ENCODE measurements at regions not wholly inside any gene's neighbourhood (a gene's known extent, or its start where the extent isn't known, plus 50 kb on each side); places are given as distances from the start of the nearest gene placed in this dataset.

DNA sequence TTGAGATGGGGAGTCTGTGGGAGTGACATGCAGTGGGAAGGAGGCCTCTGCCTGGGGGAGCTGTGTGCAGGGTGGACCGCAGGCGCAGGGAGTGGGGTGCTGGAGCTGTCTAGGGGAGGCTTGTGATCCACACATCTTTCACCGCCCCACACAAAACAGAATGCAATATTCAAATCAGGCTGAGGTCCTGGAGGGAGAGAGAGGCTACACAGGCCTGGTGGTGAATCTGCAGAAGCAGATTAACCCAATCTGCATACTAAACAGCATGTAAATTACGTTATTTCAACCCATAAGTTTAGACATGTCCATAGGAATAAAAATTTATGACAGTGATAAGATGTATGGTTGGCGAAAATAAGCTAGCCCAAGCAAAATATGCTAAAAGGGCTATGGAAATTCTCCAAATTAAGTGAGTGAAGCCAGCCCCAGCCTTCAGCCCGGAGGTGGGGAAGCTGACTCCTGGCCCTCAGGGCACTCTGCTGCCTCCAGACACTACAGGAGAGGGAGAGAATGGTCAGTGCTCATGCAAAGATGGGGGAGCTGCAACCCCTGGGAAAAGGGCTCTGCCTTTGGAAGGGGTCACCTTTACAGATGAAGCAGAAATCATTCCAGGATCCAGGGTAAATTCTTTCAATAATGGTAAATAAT, 156.2 kb upstream of the CTTNBP2NL start:
- H3K4me1 ChIP-seq (ENCODE audit: insufficient read depth, low read length, poor library complexity, severe bottlenecking) = no peaks in the 10 kb centered on the region
- H3K4me2 ChIP-seq (ENCODE audit: low read depth, low read length, poor library complexity, severe bottlenecking) = no peak overlapping the region
- H3K36me3 ChIP-seq (ENCODE audit: insufficient read depth, low read length) = no peaks in the 10 kb centered on the region
- no peak overlapping the region for H2AFZ ChIP-seq (ENCODE audit: low read length)
- no peaks in the 10 kb centered on the region for H3K9me2 ChIP-seq (replicated peaks; ENCODE audit: low read depth, low read length)
- no peak overlapping the region for H3K9ac ChIP-seq (ENCODE audit: low read depth, low read length, poor library complexity, severe bottlenecking)
- H3K79me2 ChIP-seq (ENCODE audit: insufficient read depth, low read length) = no peaks in the 10 kb centered on the region
- no peaks in the 10 kb centered on the region for H3K27me3 ChIP-seq (ENCODE audit: insufficient read depth, low read length, poor library complexity, severe bottlenecking)
- no peaks in the 10 kb centered on the region for H3K9me3 ChIP-seq (ENCODE audit: insufficient read depth, low read depth, low read length)
- no peaks in the 10 kb centered on the region for H4K20me1 ChIP-seq (ENCODE audit: insufficient read depth, low read length, poor library complexity, severe bottlenecking)
- H3K4me3 ChIP-seq (ENCODE audit: low read length, poor library complexity, severe bottlenecking) = no peak overlapping the region
- H3F3A ChIP-seq (ENCODE audit: low read depth) = no peaks in the 10 kb centered on the region
- TF ChIP-seq, protein P1, sequence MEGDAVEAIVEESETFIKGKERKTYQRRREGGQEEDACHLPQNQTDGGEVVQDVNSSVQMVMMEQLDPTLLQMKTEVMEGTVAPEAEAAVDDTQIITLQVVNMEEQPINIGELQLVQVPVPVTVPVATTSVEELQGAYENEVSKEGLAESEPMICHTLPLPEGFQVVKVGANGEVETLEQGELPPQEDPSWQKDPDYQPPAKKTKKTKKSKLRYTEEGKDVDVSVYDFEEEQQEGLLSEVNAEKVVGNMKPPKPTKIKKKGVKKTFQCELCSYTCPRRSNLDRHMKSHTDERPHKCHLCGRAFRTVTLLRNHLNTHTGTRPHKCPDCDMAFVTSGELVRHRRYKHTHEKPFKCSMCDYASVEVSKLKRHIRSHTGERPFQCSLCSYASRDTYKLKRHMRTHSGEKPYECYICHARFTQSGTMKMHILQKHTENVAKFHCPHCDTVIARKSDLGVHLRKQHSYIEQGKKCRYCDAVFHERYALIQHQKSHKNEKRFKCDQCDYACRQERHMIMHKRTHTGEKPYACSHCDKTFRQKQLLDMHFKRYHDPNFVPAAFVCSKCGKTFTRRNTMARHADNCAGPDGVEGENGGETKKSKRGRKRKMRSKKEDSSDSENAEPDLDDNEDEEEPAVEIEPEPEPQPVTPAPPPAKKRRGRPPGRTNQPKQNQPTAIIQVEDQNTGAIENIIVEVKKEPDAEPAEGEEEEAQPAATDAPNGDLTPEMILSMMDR (conservative IDR thresholded peaks at IDR 0.05; ENCODE audit: low read length) = no peak
- no peak for TF ChIP-seq EZH2phosphoT487 (IDR thresholded peaks at IDR 0.05; ENCODE audit: borderline replicate concordance)

DNA sequence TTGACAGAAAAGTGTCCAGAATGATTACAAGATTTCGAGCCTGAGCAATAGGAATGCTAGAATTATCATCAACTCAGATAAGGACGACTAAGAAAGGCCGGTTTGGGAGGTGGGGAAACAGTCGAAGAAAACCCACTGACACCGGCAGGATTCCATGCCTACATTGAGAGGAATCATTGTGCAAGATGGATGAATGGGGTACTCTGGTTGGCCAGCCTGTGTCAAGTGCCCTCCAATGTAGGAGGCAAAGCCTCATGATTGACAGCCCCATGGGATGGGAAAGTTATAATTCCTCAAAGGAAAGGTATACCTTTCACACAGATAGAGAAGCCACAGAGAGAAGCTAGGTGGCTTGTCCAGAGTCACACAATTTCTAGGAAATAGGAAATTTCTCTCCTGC, 153.5 kb upstream of the CTTNBP2NL start:
- Histone ChIP-seq H3K4me2 (ENCODE audit: low read depth, low read length, poor library complexity, severe bottlenecking) (no peak overlapping the region), H3K4me3 (ENCODE audit: low read length, poor library complexity, severe bottlenecking) (no peak overlapping the region), H4K20me1 (ENCODE audit: insufficient read depth, low read length, poor library complexity, severe bottlenecking) (no peaks in the 10 kb centered on the region), H3F3A (ENCODE audit: low read depth) (no peaks in the 10 kb centered on the region), H3K9me2 (replicated peaks; ENCODE audit: low read depth, low read length) (no peaks in the 10 kb centered on the region), H3K9me3 (ENCODE audit: insufficient read depth, low read depth, low read length) (no peaks in the 10 kb centered on the region), H3K27me3 (ENCODE audit: insufficient read depth, low read length, poor library complexity, severe bottlenecking) (no peaks in the 10 kb centered on the region), H2AFZ (ENCODE audit: low read length) (no peak overlapping the region), H3K36me3 (ENCODE audit: insufficient read depth, low read length) (no peaks in the 10 kb centered on the region), H3K4me1 (ENCODE audit: insufficient read depth, low read length, poor library complexity, severe bottlenecking) (no peaks in the 10 kb centered on the region), H3K9ac (ENCODE audit: low read depth, low read length, poor library complexity, severe bottlenecking) (no peak overlapping the region), H3K79me2 (ENCODE audit: insufficient read depth, low read length) (no peaks in the 10 kb centered on the region)
- TF ChIP-seq, protein P1 (conservative IDR thresholded peaks at IDR 0.05; ENCODE audit: low read length) = no peak
- no peak for TF ChIP-seq EZH2phosphoT487 (IDR thresholded peaks at IDR 0.05; ENCODE audit: borderline replicate concordance)

DNA sequence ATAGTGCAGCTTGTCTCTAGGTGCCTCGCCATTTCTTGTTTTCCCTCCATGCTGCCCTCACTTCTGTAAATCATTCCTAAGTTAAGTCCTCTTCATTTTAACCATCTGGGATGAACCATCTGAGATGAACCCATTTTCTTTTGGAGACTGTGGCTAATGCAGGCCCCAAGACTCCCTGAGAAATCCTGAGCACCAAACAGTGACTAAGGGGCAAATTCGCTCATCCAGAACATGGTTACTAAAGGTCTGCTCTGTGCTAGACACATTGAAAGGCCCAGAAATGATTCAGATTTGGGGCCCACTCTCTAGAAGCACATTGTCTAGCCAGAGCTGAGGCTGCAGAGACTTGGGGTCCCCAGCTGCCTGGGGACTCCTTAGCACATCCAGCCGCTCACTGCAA, 151.9 kb upstream of the CTTNBP2NL start:
- H3F3A ChIP-seq (ENCODE audit: low read depth) = no peaks in the 10 kb centered on the region
- H3K4me3 ChIP-seq (ENCODE audit: low read length, poor library complexity, severe bottlenecking) = no peak overlapping the region
- H3K4me2 ChIP-seq (ENCODE audit: low read depth, low read length, poor library complexity, severe bottlenecking) = no peak overlapping the region
- H3K9me3 ChIP-seq (ENCODE audit: insufficient read depth, low read depth, low read length) = no peaks in the 10 kb centered on the region
- no peak overlapping the region for H2AFZ ChIP-seq (ENCODE audit: low read length)
- H3K36me3 ChIP-seq (ENCODE audit: insufficient read depth, low read length) = no peaks in the 10 kb centered on the region
- H3K9ac ChIP-seq (ENCODE audit: low read depth, low read length, poor library complexity, severe bottlenecking) = no peak overlapping the region
- H4K20me1 ChIP-seq (ENCODE audit: insufficient read depth, low read length, poor library complexity, severe bottlenecking) = no peaks in the 10 kb centered on the region
- H3K79me2 ChIP-seq (ENCODE audit: insufficient read depth, low read length) = no peaks in the 10 kb centered on the region
- no peaks in the 10 kb centered on the region for H3K27me3 ChIP-seq (ENCODE audit: insufficient read depth, low read length, poor library complexity, severe bottlenecking)
- no peaks in the 10 kb centered on the region for H3K9me2 ChIP-seq (replicated peaks; ENCODE audit: low read depth, low read length)
- TF ChIP-seq, protein P1 (conservative IDR thresholded peaks at IDR 0.05; ENCODE audit: low read length) = no peak
- TF ChIP-seq EZH2phosphoT487 (IDR thresholded peaks at IDR 0.05; ENCODE audit: borderline replicate concordance) = no peak
- no peaks in the 10 kb centered on the region for H3K4me1 ChIP-seq (ENCODE audit: insufficient read depth, low read length, poor library complexity, severe bottlenecking)
